ENCODE measurements at regions not wholly inside any gene's neighbourhood (a gene's known extent, or its start where the extent isn't known, plus 50 kb on each side); places are given as distances from the start of the nearest gene placed in this dataset.

DNA sequence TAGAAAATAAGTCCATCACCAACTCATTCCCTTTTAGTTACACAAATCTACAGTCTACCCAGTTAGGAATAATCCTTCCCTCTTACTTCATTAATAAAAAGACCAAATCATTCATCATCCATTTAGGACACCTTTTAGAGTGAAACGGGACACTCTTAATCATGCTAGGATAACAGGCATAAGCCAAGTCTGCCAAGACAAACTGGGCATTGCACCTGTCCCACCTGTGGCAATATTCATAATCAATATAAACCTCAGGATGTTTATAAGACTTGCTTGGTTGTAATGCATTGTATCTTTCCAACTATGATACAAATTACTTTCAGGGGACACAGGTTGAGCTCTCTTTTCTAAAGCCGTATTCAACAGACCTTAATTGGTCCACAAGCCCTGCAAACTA lies 82.7 kb upstream of the SH3BP4 start:
- TF ChIP-seq, protein P1, sequence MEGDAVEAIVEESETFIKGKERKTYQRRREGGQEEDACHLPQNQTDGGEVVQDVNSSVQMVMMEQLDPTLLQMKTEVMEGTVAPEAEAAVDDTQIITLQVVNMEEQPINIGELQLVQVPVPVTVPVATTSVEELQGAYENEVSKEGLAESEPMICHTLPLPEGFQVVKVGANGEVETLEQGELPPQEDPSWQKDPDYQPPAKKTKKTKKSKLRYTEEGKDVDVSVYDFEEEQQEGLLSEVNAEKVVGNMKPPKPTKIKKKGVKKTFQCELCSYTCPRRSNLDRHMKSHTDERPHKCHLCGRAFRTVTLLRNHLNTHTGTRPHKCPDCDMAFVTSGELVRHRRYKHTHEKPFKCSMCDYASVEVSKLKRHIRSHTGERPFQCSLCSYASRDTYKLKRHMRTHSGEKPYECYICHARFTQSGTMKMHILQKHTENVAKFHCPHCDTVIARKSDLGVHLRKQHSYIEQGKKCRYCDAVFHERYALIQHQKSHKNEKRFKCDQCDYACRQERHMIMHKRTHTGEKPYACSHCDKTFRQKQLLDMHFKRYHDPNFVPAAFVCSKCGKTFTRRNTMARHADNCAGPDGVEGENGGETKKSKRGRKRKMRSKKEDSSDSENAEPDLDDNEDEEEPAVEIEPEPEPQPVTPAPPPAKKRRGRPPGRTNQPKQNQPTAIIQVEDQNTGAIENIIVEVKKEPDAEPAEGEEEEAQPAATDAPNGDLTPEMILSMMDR (IDR thresholded peaks at IDR 0.05 in 4 of 5, conservative IDR thresholded peaks at IDR 0.05 in 1 of 5), result no peak
- no peak for TF ChIP-seq POLR2A (IDR thresholded peaks at IDR 0.05)
